NT2/D1 (cell line): ENCODE measurements at regions not wholly inside any gene's neighbourhood (a gene's known extent, or its start where the extent isn't known, plus 50 kb on each side); places are given as distances from the start of the nearest gene placed in this dataset.

ENCODE experiments used
- YY1 ChIP-seq: IDR thresholded peaks from 2 replicates; pipeline ENCODE4 v1.6.1; 2011; ENCODE audit not compliant: insufficient read length, insufficient read depth
- ZNF274 ChIP-seq: IDR thresholded peaks from 2 replicates; pipeline ENCODE4 v1.6.1; 2011; ENCODE audit warnings: mild to moderate bottlenecking, low read depth, low read length

DNA sequence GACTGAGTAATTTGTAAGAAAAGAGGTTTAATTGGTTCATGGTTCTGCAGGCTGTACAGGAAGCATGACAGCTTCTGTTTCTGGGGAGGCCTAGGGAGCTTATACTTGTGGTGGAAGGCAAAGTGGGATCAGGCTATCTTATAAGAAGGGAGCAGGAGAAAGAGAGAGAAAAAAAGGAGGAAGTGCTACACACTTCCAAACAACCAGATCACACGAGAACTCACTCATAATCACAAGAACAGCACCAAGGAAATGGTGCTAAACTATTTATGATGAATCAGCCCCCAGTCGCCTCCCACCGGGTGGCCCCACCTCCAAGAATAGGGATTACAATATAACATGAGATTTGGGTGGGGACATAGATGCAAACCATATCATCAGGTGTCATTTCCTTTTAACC is 89.1 kb upstream of the KCNMA1 start:
- TF ChIP-seq ZNF274 (no peak), YY1 (no peak)
